ENCODE measurements at regions not wholly inside any gene's neighbourhood (a gene's known extent, or its start where the extent isn't known, plus 50 kb on each side); places are given as distances from the start of the nearest gene placed in this dataset.

GRCh38 chr2:30351949-30352348 lies 95.1 kb upstream of the LCLAT1 start:
- TF ChIP-seq ZNF274 (IDR thresholded peaks at IDR 0.05; ENCODE audit: low read length) (no peak), ZNF274 (tag by site-specific recombination; IDR thresholded peaks at IDR 0.05; ENCODE audit: borderline replicate concordance) (no peak), ZNF335 (tag by site-specific recombination; conservative IDR thresholded peaks at IDR 0.05) (no peak), ZEB2 (tag by site-specific recombination; IDR thresholded peaks at IDR 0.05) (no peak), ZNF404 (tag by site-specific recombination; IDR thresholded peaks at IDR 0.05) (no peak), GLI4 (tag by site-specific recombination; IDR thresholded peaks at IDR 0.05) (no peak), YY1 (tag by site-specific recombination; IDR thresholded peaks at IDR 0.05) (no peak), ZNF623 (tag by site-specific recombination; IDR thresholded peaks at IDR 0.05) (no peak)
- TF ChIP-seq, protein P1, sequence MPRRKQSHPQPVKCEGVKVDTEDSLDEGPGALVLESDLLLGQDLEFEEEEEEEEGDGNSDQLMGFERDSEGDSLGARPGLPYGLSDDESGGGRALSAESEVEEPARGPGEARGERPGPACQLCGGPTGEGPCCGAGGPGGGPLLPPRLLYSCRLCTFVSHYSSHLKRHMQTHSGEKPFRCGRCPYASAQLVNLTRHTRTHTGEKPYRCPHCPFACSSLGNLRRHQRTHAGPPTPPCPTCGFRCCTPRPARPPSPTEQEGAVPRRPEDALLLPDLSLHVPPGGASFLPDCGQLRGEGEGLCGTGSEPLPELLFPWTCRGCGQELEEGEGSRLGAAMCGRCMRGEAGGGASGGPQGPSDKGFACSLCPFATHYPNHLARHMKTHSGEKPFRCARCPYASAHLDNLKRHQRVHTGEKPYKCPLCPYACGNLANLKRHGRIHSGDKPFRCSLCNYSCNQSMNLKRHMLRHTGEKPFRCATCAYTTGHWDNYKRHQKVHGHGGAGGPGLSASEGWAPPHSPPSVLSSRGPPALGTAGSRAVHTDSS (tag by site-specific recombination; IDR thresholded peaks at IDR 0.05), result no peak
- TF ChIP-seq, protein P2, sequence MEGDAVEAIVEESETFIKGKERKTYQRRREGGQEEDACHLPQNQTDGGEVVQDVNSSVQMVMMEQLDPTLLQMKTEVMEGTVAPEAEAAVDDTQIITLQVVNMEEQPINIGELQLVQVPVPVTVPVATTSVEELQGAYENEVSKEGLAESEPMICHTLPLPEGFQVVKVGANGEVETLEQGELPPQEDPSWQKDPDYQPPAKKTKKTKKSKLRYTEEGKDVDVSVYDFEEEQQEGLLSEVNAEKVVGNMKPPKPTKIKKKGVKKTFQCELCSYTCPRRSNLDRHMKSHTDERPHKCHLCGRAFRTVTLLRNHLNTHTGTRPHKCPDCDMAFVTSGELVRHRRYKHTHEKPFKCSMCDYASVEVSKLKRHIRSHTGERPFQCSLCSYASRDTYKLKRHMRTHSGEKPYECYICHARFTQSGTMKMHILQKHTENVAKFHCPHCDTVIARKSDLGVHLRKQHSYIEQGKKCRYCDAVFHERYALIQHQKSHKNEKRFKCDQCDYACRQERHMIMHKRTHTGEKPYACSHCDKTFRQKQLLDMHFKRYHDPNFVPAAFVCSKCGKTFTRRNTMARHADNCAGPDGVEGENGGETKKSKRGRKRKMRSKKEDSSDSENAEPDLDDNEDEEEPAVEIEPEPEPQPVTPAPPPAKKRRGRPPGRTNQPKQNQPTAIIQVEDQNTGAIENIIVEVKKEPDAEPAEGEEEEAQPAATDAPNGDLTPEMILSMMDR (tag by site-specific recombination; IDR thresholded peaks at IDR 0.05), result no peak

All from HEK293 (cell line).